NCI-H1436 treated with DMSO at 0.1 percent for 48 hours (cell line): ENCODE measurements at regions not wholly inside any gene's neighbourhood (a gene's known extent, or its start where the extent isn't known, plus 50 kb on each side); places are given as distances from the start of the nearest gene placed in this dataset.
"Not testable (repeated sequence)": the region's sequence is repeated elsewhere in the genome, so short reads cannot be mapped to it uniquely, and the experiment has no call there.

Experiments
- DNase-seq: peaks from one replicate; lab custom pipeline; 2025; lab: John Stamatoyannopoulos, UW

GRCh38 chr2:40690525-40690924, 238.6 kb upstream of the SLC8A1 start:
- no peak for DNase-seq

- DNase-seq = no peak
Measured at GRCh38 chr2:40700231-40700954, 248.5 kb upstream of the SLC8A1 start.

- DNase-seq = not testable (repeated sequence)
Measured at GRCh38 chr2:40712197-40712894, 260.5 kb upstream of the SLC8A1 start.

GRCh38 chr2:40716879-40717278, 265.0 kb upstream of the SLC8A1 start:
- DNase-seq = no peak

- no peak for DNase-seq
Measured at GRCh38 chr2:40719414-40719813, 267.5 kb upstream of the SLC8A1 start.

GRCh38 chr2:40721595-40721994, 269.7 kb upstream of the SLC8A1 start:
- DNase-seq = no peak

GRCh38 chr2:40723194-40723593, 271.3 kb upstream of the SLC8A1 start:
- no peak for DNase-seq

- no peak for DNase-seq
Measured at GRCh38 chr2:40725040-40725439, 273.1 kb upstream of the SLC8A1 start.

GRCh38 chr2:40725950-40726349, 274.1 kb upstream of the SLC8A1 start:
- DNase-seq = no peak

- no peak for DNase-seq
Measured at GRCh38 chr2:40734797-40735196, 282.9 kb upstream of the SLC8A1 start.

GRCh38 chr2:40737180-40737579, 285.3 kb upstream of the SLC8A1 start:
- no peak for DNase-seq

GRCh38 chr2:40740419-40740818, 288.5 kb upstream of the SLC8A1 start:
- no peak for DNase-seq

- no peak for DNase-seq
Measured at GRCh38 chr2:40741532-40741931, 289.6 kb upstream of the SLC8A1 start.

- no peak for DNase-seq
Measured at GRCh38 chr2:40746191-40746590, 294.3 kb upstream of the SLC8A1 start.

GRCh38 chr2:40751981-40752380, 300.1 kb upstream of the SLC8A1 start:
- no peak for DNase-seq

- DNase-seq = no peak
Measured at GRCh38 chr2:40752796-40753195, 300.9 kb upstream of the SLC8A1 start.

- no peak for DNase-seq
Measured at GRCh38 chr2:40754912-40755311, 303.0 kb upstream of the SLC8A1 start.

- no peak for DNase-seq
Measured at GRCh38 chr2:40758401-40759155, 306.7 kb upstream of the SLC8A1 start.

- no peak for DNase-seq
Measured at GRCh38 chr2:40760071-40760666, 308.3 kb upstream of the SLC8A1 start.

GRCh38 chr2:40773291-40773690, 321.4 kb upstream of the SLC8A1 start:
- no peak for DNase-seq

GRCh38 chr2:40783704-40784103, 331.8 kb upstream of the SLC8A1 start:
- DNase-seq = no peak

GRCh38 chr2:40786636-40787035, 334.7 kb upstream of the SLC8A1 start:
- no peak for DNase-seq

GRCh38 chr2:40797120-40797519, 345.2 kb upstream of the SLC8A1 start:
- DNase-seq = no peak
